H1 (cell line): ENCODE measurements at regions not wholly inside any gene's neighbourhood (a gene's known extent, or its start where the extent isn't known, plus 50 kb on each side); places are given as distances from the start of the nearest gene placed in this dataset.

Source experiments
- CTCF ChIA-PET: fragments of 300-600 bp; sonication (Branson Sonifier 250); formaldehyde crosslinking; loops from one replicate; lab custom pipeline; 2021; ENCODE audit not compliant: partially characterized antibody; lab: Charles Lee
- POLR2A ChIA-PET: fragments of 300-600 bp; sonication (Branson Sonifier 250); formaldehyde crosslinking; loops from one replicate; lab custom pipeline; 2021; ENCODE audit warnings: inconsistent platforms; ENCODE audit not compliant: partially characterized antibody; lab: Charles Lee
- DNase-seq, 2 experiments: peaks; one replicate each; pipeline versions ENCODE4 v3.0.0 to v3.0.0-alpha.2; 2010 to 2022; ENCODE audit warnings: low spot score in 2 of 2, low read depth in 1 of 2, mixed read lengths in 1 of 2
- FAIRE-seq: peaks from 2 replicates; lab custom pipeline; 2011; peaks lifted over from hg19 to GRCh38; lab: Jason Lieb, UNC
- H2AFZ ChIP-seq: 2 replicates; pipeline ENCODE4 v1.8.1; 2012; ENCODE audit warnings: low read length, inconsistent platforms
- H2AK5ac ChIP-seq: 2 replicates; pipeline ENCODE4 v1.6.1; 2013; ENCODE audit warnings: low read depth, low read length
- H2BK120ac ChIP-seq: replicated peaks from 2 replicates; pipeline ENCODE3; 2013; ENCODE audit warnings: low read depth, low read length, inconsistent platforms
- H2BK12ac ChIP-seq: 2 replicates; pipeline ENCODE4 v1.6.1; 2013; ENCODE audit warnings: low read depth, low read length
- H2BK15ac ChIP-seq: 2 replicates; pipeline ENCODE4 v1.6.1; 2013; ENCODE audit warnings: low read length
- H2BK20ac ChIP-seq: 2 replicates; pipeline ENCODE4 v1.6.1; 2013; ENCODE audit warnings: low read length
- H2BK5ac ChIP-seq: 2 replicates; pipeline ENCODE4 v1.6.1; 2013; ENCODE audit warnings: low read depth, low read length
- H3K14ac ChIP-seq: 2 replicates; pipeline ENCODE4 v1.6.1; 2013; ENCODE audit warnings: inconsistent platforms; ENCODE audit not compliant: insufficient read length
- H3K18ac ChIP-seq: 2 replicates; pipeline ENCODE4 v1.6.1; 2013; ENCODE audit warnings: low read length; ENCODE audit errors: extremely low read depth
- H3K23ac ChIP-seq: 2 replicates; pipeline ENCODE4 v1.6.1; 2013; ENCODE audit warnings: inconsistent platforms; ENCODE audit not compliant: insufficient read length
- H3K23me2 ChIP-seq: 2 replicates; pipeline ENCODE4 v1.6.1; 2013; ENCODE audit warnings: low read depth, low read length
- H3K27ac ChIP-seq: 2 replicates; pipeline ENCODE4 v1.6.1; 2011; ENCODE audit warnings: low read depth, low read length, inconsistent platforms
- H3K27me3 ChIP-seq, 4 experiments: replicated peaks in 1 of 4; 1 replicate in 1 of 4; 2 replicates in 3 of 4; pipeline versions ENCODE4 v1.6.1 to v1.8.1; 2011 to 2013; ENCODE audit warnings: low read length in 3 of 4, mild to moderate bottlenecking in 3 of 4, inconsistent platforms in 2 of 4, mixed read lengths in 2 of 4, moderate library complexity in 1 of 4; ENCODE audit not compliant: control insufficient read depth in 3 of 4, insufficient read depth in 3 of 4; ENCODE audit errors: extremely low read depth in 1 of 4
- H3K36me3 ChIP-seq, 4 experiments: 2 replicates each; pipeline versions ENCODE4 v1.6.1 to v1.8.1; 2011 to 2013; ENCODE audit warnings: mild to moderate bottlenecking in 4 of 4, low read length in 3 of 4, moderate library complexity in 2 of 4, control low read depth in 1 of 4, inconsistent platforms in 1 of 4; ENCODE audit not compliant: insufficient read depth in 4 of 4, control insufficient read depth in 2 of 4
- H3K4ac ChIP-seq: replicated peaks from 2 replicates; pipeline ENCODE3; 2013; ENCODE audit warnings: low read length, low read depth, mixed read lengths, inconsistent platforms; ENCODE audit not compliant: insufficient read length
- H3K4me1 ChIP-seq, 4 experiments: replicated peaks in 1 of 4; 1 replicate in 1 of 4; 2 replicates in 3 of 4; pipeline versions ENCODE4 v1.6.1 to v1.8.1; 2011 to 2013; ENCODE audit warnings: low read length in 3 of 4, inconsistent platforms in 2 of 4, mixed read lengths in 1 of 4; ENCODE audit not compliant: insufficient read depth in 4 of 4, control insufficient read depth in 3 of 4
- H3K4me2 ChIP-seq, 2 experiments: 2 replicates each; pipeline versions ENCODE4 v1.6.1 to v1.8.1; 2011 to 2013; ENCODE audit warnings: low read depth in 2 of 2, low read length in 2 of 2, control low read depth in 1 of 2, inconsistent platforms in 1 of 2, mild to moderate bottlenecking in 1 of 2; ENCODE audit not compliant: insufficient read depth in 1 of 2
- H3K4me3 ChIP-seq, 4 experiments: fragments of 200-600, 300-600 bp in 1 of 4; sonication (generic), shearing (Covaris generic), sonication (Bioruptor Twin) in 1 of 4; 2 replicates each; pipeline versions ENCODE4 v1.5.1 to v1.8.1; 2011 to 2016; ENCODE audit warnings: low read length in 4 of 4, low read depth in 3 of 4, control low read depth in 2 of 4, inconsistent platforms in 2 of 4, mild to moderate bottlenecking in 2 of 4, mixed read lengths in 1 of 4, moderate library complexity in 1 of 4; ENCODE audit not compliant: insufficient read depth in 2 of 4; ENCODE audit errors: extremely low read depth in 1 of 4
- H3K56ac ChIP-seq: replicated peaks from 2 replicates; pipeline ENCODE3; 2013; ENCODE audit warnings: low read depth, mild to moderate bottlenecking, mixed read lengths, low read length, inconsistent platforms; ENCODE audit not compliant: insufficient read length
- H3K79me1 ChIP-seq: 2 replicates; pipeline ENCODE4 v1.6.1; 2013; ENCODE audit warnings: low read depth, low read length, control low read depth
- H3K79me2 ChIP-seq, 2 experiments: 2 replicates each; pipeline versions ENCODE4 v1.6.1 to v1.8.1; 2012 to 2013; ENCODE audit warnings: low read length in 2 of 2, mild to moderate bottlenecking in 2 of 2, inconsistent platforms in 1 of 2; ENCODE audit not compliant: insufficient read depth in 2 of 2, control insufficient read depth in 1 of 2
- H3K9ac ChIP-seq, 4 experiments: replicated peaks in 1 of 4; 1 replicate in 1 of 4; 2 replicates in 3 of 4; pipeline versions ENCODE4 v1.6.1 to v1.8.1; 2011 to 2013; ENCODE audit warnings: low read depth in 3 of 4, low read length in 3 of 4, control low read depth in 2 of 4, mild to moderate bottlenecking in 2 of 4, moderate library complexity in 2 of 4, inconsistent platforms in 1 of 4; ENCODE audit errors: extremely low read depth in 1 of 4
- H3K9me3 ChIP-seq, 2 experiments: 2 replicates each; pipeline versions ENCODE4 v1.6.1 to v1.8.1; 2012 to 2013; ENCODE audit warnings: mild to moderate bottlenecking in 2 of 2, moderate library complexity in 2 of 2, control low read depth in 1 of 2, inconsistent platforms in 1 of 2, low read depth in 1 of 2, low read length in 1 of 2, mixed read lengths in 1 of 2; ENCODE audit not compliant: insufficient read depth in 2 of 2
- H4K20me1 ChIP-seq, 2 experiments: replicated peaks in 1 of 2; 2 replicates each; pipeline versions ENCODE3 to v1.8.1; 2011 to 2013; ENCODE audit warnings: inconsistent platforms in 2 of 2, low read length in 2 of 2, mild to moderate bottlenecking in 1 of 2; ENCODE audit not compliant: insufficient read depth in 2 of 2, control insufficient read depth in 1 of 2
- H4K5ac ChIP-seq: 2 replicates; pipeline ENCODE4 v1.6.1; 2013; ENCODE audit warnings: low read length, low read depth, mixed read lengths, inconsistent platforms; ENCODE audit not compliant: insufficient read length
- H4K8ac ChIP-seq: 2 replicates; pipeline ENCODE4 v1.8.0; 2013; ENCODE audit warnings: mild to moderate bottlenecking, moderate library complexity, low read length, inconsistent platforms; ENCODE audit not compliant: insufficient read depth; ENCODE audit errors: extremely low read depth
- H4K91ac ChIP-seq: replicated peaks from 2 replicates; pipeline ENCODE3; 2013; ENCODE audit warnings: low read length, mixed read lengths, inconsistent platforms; ENCODE audit not compliant: insufficient read length
- ASH2L ChIP-seq: fragments of 200-600, 300-600 bp; sonication (generic); IDR thresholded peaks from one replicate; pipeline ENCODE4 v1.7.1; 2017; ENCODE audit warnings: low read length
- ATF2 ChIP-seq: IDR thresholded peaks from 2 replicates; pipeline ENCODE4 v1.6.1; 2012; ENCODE audit warnings: low read length, inconsistent platforms
- EGR1 ChIP-seq: IDR thresholded peaks from 2 replicates; pipeline ENCODE4 v1.6.1; 2011; ENCODE audit warnings: low read depth, low read length, borderline replicate concordance
- FOSL1 ChIP-seq: IDR thresholded peaks from 2 replicates; pipeline ENCODE4 v1.6.1; 2011; ENCODE audit warnings: mild to moderate bottlenecking, low read depth, low read length, moderate library complexity; ENCODE audit not compliant: insufficient read depth
- POLR2A ChIP-seq, 2 experiments: IDR thresholded peaks; 1 replicate in 1 of 2; 2 replicates in 1 of 2; pipeline ENCODE4 v1.6.1; 2011; ENCODE audit warnings: low read depth in 2 of 2, low read length in 2 of 2, mild to moderate bottlenecking in 2 of 2; ENCODE audit errors: control extremely low read depth in 1 of 2
- TEAD4 ChIP-seq: IDR thresholded peaks from 2 replicates; pipeline ENCODE4 v1.6.1; 2012; ENCODE audit warnings: low read depth, low read length, inconsistent platforms, mixed read lengths
- WGBS, 2 experiments: shearing (Covaris generic) in 1 of 2; methylation state at CpG; one replicate each; pipeline versions ENCODE4 v1.1.6 to v1.1.7; 2013 to 2015; ENCODE audit warnings: low lambda C conversion rate in 2 of 2, mixed read lengths in 2 of 2, inconsistent platforms in 1 of 2, low coverage in 1 of 2, missing lambda C conversion rate in 1 of 2; ENCODE audit not compliant: insufficient replicate concordance in 2 of 2, insufficient coverage in 1 of 2, insufficient read length in 1 of 2; ENCODE audit errors: extremely low coverage in 1 of 2, missing lambda C conversion rate in 1 of 2; 5-methylcytosine and 5-hydroxymethylcytosine counted together

- 0 out of 7 replicates have a peak, but pooled peaks cover 0 to 2% (median 0%) of the 10 kb centered on the region in 4 experiments for H3K27me3 ChIP-seq
- no peaks in the 10 kb centered on the region for H3K23me2 ChIP-seq
- ChIA-PET POLR2A (no interaction called here), CTCF (interaction anchor here (1.2 kb wide), 2 partner anchors 19 to 310 kb away, joined by 3 read pairs; no protein-coding TSS in a partner anchor)
- no peak overlapping the region for H3K14ac ChIP-seq
- no peak for DNase-seq
- H3K4me3 ChIP-seq: no peak overlapping the region
- H3K4ac ChIP-seq: no peak overlapping the region
- H2AK5ac ChIP-seq: no peak overlapping the region
- H4K20me1 ChIP-seq: no peaks in the 10 kb centered on the region
- FAIRE-seq: no peak
- no peak overlapping the region for H4K5ac ChIP-seq
- TF ChIP-seq POLR2A (IDR thresholded peaks at IDR 0.05; ENCODE audit: control extremely low read depth in 1 of 2, low read depth in 2 of 2, low read length in 2 of 2) (no peak), ASH2L (no peak), EGR1 (no peak), TEAD4 (no peak), ATF2 (no peak), FOSL1 (no peak)
- TF ChIP-seq, all 59 proteins: peak for 0
- Histone ChIP-seq H2BK5ac (no peak overlapping the region), H3K4me2 (no peak overlapping the region), H2BK20ac (no peak overlapping the region), H3K56ac (no peak overlapping the region), H3K23ac (no peak overlapping the region), H3K9ac (no peak overlapping the region), H2AFZ (no peak overlapping the region), H3K18ac (no peak overlapping the region), H3K36me3 (no peaks in the 10 kb centered on the region), H3K79me1 (no peaks in the 10 kb centered on the region), H4K91ac (no peak overlapping the region), H2BK120ac (no peak overlapping the region), H4K8ac (no peak overlapping the region), H3K9me3 (no peaks in the 10 kb centered on the region), H3K4me1 (peaks cover 4 to 12% (median 5%) of the 10 kb centered on the region in 4 experiments; a peak in 6 of 7 replicates), H3K27ac (no peak overlapping the region), H2BK12ac (no peak overlapping the region), H2BK15ac (no peak overlapping the region), H3K79me2 (no peaks in the 10 kb centered on the region)
- WGBS, 2 experiments: 79% methylated on average over 2 of the region's 2 CpGs; no CpG with 5 or more reads in 1 of the 2 experiments
These were observed 114.2 kb upstream of the SPIN1 start for GRCh38 chr9:88274078-88274477.
